ENCODE measurements at regions not wholly inside any gene's neighbourhood (a gene's known extent, or its start where the extent isn't known, plus 50 kb on each side); places are given as distances from the start of the nearest gene placed in this dataset.

DNA sequence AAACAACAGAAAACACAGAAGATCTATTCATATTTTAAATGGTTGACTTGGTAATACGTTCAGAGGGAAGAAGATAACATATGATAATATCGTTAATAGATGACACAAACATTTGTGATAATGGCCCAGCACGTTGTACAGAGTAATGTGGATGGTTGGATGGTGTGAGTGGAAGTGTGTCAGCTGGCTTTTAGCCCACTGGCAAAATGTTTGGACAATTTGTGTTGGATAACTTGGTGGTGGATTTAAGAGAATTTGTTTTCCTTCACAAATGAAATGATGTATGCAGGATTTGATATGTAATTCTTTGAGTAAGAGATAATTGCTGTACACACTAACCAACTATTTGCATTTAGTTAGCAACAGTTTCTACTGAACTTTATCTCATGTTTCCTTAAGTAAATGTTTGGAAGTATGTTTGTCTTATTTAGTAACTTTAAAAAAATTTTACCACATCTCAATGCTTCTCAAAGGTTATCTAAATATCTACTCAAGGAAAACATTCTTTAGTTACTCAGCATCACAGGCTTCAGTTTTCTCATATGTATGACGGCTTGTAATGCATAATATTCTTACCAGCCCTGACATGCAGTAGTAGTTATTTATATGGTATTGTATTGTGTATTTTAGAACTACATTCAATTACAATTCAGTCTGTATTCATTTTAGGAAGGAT, 328.5 kb upstream of the GOLIM4 start:
- in situ Hi-C loops (cut with MboI; ENCODE audit: low sequenced_read_pairs): no loop called here

DNA sequence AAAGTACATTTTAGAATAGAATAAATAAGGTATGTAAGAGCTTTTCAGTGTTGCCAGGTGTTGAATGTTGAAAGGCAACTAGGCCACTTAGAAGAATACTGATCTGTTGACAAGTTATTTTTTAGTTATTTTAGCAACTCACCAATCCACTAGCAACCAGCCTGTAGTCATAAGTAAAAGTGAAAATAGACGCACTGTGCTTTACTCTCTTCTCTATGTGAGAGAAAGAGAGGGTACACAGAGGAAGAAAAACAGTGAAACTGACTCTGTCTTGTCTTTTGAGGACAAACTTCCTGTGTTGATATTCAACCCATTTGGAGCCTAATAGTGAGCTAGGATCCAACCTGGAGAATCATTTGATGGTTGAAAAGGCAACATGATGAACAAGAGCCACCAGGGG, 327.1 kb upstream of the GOLIM4 start:
- in situ Hi-C loops (cut with MboI; ENCODE audit: low sequenced_read_pairs): no loop called here

DNA sequence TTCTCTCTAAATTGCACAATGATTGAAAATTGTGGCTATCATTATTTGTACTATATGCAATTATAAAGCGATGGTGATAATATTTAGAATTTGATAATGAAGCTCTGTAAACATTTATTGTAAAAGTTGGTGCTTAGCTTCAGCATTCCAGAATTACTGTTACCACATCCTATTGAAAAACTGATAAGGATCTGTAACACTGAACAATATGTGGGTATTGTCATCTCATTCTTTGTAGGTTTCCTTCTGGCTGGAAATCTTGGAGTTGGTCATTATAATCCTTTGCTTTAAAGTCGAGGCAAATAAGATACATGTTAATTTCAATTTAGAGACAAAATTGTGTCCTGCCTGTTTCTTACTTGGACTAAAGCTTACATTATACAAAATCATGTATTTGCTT, 323.4 kb upstream of the GOLIM4 start:
- in situ Hi-C loops (cut with MboI; ENCODE audit: low sequenced_read_pairs): no loop called here

DNA sequence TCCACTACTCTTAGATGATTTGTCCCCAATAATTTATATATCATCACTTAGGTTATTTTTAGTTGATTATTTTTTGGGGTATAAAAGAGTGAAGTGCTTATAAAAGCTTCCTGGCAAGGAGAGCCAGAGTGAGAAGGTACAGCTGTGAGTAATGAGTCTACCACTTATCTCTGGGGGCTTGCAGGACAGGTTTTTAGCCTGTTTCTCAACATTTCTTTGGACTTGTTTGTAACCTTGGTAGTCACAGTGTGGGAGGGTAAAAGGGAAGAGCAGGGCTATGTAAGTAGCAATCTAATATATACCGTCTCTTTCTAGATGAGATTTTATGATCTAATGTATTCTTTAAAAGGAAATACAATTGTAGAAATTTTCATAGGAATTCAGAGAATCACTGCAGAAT, 321.3 kb upstream of the GOLIM4 start:
- in situ Hi-C loops (cut with MboI; ENCODE audit: low sequenced_read_pairs): no loop called here

DNA sequence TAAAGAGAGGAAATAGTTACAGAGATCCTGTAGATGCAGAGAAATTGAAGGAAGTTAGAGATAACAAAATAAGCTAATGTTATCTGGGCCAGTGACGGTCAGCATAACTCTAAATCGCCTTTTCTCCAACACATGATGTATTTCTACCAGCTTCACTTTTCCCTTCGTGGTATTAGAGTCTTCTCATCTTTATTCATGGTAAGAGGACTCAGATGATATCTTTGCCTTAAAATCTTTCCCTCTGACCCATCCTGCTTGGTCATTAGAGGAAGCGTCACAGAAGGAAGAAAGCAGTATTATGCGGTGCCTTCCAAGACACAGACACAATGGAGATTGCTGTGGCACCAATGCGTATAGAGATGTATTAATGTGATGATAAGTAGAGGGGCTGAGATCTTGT, 320.7 kb upstream of the GOLIM4 start:
- in situ Hi-C loops (cut with MboI; ENCODE audit: low sequenced_read_pairs): no loop called here

DNA sequence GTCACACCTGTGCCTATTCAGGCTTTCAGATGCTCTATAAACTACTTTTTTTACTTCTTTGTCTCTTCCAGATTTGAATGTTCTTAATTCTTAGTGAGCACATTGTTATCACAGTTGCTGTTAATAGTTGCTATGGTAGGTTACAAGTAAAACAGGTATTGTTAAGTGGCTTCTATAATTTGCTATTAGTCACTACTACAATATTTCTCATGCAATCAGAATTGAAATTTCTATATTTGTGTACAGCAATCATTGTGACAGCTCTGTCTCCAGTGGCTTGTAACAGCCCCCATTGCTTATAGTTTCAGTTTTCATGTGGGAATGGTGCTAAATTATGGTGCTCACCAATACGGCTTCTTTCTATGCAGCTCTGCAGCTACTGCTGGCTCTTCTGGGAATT, 318.4 kb upstream of the GOLIM4 start:
- in situ Hi-C loops (cut with MboI; ENCODE audit: low sequenced_read_pairs): no loop called here

DNA sequence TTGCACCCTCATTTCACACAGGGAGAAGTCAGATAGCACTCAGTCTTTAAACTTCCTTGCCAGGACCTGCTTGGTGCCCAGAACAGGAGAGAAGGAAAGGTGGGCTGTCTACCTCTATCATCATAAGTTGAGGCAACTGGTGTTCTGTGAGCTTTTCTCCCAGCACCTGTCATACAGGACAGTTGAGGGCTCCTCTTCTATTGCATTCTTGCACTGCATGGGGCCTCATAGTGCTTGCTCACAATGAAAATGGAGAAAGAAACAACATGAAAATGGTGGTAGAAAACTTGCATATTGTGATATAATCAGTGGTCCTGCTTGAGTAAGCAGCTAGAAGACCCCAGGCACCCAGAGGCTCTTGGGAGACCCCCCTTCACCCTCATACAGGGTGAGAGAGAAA, 311.7 kb upstream of the GOLIM4 start:
- in situ Hi-C loops (cut with MboI; ENCODE audit: low sequenced_read_pairs): no loop called here

DNA sequence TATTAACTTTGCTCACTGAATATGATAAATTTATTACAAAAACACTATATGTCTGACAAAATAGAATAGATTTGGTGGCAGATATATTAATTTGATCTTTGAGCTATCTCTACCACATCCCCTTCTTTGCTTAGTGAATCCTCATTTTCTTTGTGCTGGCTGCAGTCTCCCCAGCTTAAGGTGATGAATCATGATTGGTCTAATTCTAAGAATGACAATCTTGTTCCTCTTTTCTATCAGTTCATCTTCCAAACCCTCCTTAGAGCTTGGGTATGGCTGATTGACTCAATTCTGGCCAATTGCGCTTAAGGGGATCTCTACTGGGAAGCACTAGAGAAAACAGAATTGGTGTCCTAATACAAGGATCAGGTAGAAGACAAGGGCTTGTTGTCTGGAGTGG, 309.6 kb upstream of the GOLIM4 start:
- in situ Hi-C loops (cut with MboI; ENCODE audit: low sequenced_read_pairs): no loop called here

DNA sequence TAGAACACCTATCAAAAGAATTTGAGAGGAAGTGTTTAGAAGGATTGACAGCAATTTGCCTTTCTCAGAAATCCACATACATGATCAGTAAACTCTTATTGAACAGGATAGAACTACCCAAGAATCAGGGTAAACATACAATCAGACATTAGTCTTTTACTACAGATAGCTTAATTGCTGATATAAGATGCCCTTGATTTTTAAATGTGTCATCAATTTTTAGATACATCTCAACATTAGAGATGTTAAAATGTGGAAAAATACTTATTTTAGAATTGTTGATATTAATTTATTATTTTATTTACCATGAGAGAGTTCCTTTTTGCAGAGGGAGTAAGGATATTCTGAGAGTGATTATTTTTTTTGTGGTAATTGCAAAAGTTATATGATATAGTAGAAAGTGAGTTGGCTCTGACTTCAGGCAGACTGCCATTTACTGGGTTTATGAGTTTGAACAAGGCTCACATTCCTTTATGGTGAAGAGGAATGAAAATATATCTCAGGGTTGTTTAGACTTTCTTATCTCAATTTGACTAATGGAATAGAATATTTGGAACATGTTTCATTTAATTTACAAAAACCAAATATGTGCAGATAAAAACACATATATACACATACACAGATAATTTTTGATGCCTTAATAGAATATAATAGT, 302.8 kb upstream of the GOLIM4 start:
- in situ Hi-C loops (cut with MboI; ENCODE audit: low sequenced_read_pairs): no loop called here

DNA sequence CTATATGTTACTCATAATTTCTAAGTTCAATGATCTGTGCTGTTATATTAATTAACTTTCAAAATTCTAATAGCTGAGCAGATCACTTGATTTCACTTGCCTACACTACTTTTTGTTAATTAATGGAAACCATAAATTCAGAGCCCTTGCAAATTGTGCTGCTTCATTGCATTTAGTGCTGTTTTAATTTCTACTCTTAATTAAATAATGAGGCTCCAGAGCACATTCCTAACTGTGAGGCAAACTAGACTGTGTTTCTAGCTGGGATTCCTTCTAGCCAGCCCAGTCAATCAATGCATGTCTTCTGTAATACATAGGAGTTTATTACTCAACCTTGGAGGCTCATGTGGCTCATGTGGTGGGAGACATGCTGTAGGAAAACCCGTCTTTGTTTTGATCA, 301.1 kb upstream of the GOLIM4 start:
- in situ Hi-C loops (cut with MboI; ENCODE audit: low sequenced_read_pairs): no loop called here

DNA sequence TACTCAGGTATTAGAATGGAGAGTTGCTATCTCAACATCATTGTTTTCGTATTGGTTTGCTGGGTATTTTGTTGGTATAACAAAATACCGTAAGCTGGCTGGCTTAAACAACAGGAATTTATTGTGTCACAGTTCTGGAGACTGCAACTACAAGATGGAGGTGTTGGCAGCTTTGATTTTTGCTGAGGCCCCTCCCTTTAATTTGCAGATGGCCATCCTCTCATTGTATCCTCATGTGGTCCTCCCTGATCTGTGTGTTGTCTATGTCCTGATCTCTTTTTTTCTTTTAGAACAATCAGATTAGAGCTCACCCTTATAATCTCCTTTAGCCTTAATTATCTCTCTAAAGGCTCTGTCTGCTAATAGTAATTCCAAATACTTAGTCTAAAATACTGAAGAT, 299.8 kb upstream of the GOLIM4 start:
- in situ Hi-C loops (cut with MboI; ENCODE audit: low sequenced_read_pairs): no loop called here

DNA sequence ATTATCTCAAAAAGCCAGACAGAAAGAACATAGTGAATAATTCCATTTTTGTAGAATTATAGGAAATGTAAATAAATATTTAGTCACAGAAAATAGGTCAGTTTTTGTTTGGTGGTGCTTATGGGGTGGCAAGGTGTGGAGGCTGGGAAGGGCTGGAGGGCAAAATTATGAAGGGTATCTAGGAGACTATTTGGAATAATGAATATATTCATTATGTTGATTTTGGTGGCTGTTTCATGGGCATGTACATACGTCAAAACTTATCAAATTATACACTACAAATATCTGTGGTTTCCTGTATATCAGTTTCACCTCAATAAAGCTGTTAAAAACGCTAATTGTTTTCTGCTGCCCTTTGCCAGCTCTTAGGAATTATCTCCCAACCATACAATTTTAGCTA, 298.7 kb upstream of the GOLIM4 start:
- in situ Hi-C loops (cut with MboI; ENCODE audit: low sequenced_read_pairs): no loop called here

DNA sequence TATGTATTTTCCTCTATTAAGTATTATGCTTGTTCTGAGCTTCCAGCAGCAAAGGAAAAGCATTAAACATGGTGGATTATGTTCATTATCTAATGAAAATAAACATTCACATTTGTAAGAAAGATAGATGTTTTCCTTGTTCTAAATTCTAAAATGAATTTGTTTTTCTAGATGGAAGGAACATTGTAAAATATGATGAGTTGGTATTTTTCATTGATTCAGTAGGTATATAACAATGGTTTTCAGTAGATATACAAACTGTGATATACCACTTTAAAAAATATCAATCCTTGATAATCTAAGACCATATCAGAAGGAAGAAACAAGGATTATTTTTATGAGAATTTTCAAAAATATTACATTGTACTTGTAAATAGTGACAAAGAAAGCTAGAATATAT, 290.6 kb upstream of the GOLIM4 start:
- in situ Hi-C loops (cut with MboI; ENCODE audit: low sequenced_read_pairs): no loop called here

DNA sequence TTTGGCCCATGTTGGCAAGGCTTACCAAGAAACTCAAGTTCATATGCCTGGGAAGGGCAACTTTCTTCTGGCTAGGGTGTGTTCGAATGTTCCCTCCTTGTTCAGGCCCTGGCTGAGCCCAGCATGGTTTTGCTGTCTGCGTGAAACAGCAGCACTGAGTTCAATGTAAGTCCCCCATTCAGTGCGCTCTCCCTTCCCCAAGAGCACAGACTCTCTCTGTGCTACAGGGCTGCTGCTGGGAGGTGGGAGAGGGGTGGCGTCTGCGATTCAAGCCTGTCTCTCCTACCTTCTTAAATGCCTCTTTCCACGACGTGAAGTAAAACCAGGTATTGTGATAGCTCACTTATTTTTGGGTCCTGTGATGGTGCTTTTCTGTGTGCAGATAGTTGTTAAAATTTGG, 289.3 kb upstream of the GOLIM4 start:
- in situ Hi-C loops (cut with MboI; ENCODE audit: low sequenced_read_pairs): no loop called here

DNA sequence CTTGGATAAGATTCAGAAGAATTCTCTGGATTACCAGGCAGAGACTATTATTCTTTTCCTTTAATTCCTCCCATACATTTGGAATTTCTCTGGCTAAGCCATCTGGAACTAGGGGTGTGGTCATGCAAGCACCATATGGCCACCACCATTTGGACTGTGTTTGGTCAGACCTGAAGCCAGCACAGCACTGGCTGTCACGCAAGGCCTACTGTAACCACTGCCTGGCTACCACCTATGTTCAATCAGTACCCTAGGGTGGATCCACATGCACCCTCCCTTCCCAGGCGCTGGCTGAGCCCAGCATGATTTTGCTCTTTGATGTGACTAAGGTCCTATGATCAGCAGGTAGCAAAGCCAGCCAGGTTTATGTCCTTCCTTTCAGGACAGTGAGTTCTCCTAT, 287.8 kb upstream of the GOLIM4 start:
- in situ Hi-C loops (cut with MboI; ENCODE audit: low sequenced_read_pairs): no loop called here

DNA sequence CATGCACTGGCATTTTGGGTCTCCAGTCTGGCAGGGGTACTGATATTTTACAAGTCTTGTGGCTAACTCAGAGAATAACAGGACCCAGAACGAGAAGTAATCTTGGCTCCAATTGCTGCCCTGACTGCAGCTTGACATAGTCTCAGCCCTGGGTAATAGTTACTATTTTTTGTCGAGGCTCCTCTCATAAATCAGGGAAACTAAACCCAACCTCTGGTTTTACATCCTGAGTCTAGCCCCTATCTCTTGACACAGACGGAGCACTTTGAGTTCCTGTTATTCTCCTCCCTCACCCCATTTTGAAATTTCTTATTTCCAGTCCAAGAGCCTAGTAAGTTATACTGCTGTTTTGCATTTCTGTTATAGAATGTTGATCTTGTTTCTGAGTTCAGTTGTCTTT, 276.1 kb upstream of the GOLIM4 start:
- in situ Hi-C loops (cut with MboI; ENCODE audit: low sequenced_read_pairs): no loop called here

DNA sequence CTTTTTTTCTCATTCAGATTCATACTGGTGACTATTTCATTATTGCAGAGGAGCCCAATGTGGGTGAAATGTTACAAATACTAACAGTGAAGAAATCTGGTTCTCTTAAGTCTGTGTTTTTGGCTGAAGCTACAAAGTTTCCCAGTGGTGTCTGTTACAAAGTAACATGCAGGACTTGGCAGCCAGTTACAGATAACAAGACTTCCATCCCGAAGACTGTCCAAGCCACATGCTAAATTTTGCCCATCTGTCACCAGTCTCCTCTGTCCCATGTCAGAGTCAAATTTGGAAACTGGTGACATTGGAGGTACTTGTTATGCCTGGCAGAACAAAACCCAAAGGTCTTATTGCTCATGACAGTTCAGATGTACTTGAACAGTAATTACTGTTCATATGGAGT, 269.2 kb upstream of the GOLIM4 start:
- in situ Hi-C loops (cut with MboI; ENCODE audit: low sequenced_read_pairs): no loop called here

DNA sequence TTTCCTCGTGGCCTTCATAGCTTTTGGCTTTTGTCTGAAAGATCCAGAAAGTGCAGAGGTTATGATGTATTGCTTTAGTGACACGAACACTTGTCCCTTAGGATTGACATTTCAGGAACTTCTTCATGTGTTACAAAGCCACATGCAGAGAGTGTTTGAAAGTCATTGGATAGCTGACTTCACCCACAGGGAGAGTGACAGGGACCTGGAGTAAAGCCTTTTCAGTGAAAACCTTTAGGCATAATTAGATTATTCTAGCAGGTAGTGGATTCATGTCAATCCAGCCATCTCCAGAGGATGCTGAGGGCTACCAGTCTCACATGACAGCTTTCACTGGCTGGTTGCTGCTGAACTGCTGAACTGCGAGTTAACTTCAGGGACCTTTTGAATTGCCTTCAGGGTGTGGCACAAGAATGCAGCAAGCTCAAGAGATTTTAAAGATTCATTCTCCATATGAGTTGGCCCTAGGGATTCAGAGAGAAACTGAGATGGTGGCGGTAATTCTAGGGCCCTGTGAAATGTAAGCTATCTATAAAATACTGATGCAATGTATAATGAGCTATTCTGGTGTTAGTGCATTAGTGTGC, 267.0 kb upstream of the GOLIM4 start:
- in situ Hi-C loops (cut with MboI; ENCODE audit: low sequenced_read_pairs): no loop called here

DNA sequence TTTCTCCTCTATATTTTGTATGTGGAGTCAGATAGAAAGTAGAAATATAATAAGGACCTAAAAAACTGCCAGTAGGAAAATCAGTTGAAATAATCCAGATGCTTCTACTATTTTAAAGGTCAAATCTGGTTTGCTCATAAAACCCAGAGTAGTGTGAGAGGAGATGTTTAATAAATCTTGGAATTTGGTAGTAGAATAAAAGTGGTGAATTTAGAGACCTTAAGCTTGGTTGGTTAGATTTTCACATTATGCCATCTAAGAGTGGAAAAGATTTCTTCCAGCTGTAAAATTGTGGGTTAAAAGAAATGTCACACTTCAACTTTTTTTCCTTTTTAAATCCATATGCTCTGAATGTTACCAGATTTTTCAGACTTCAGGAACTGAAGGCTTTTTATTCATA, 266.4 kb upstream of the GOLIM4 start:
- in situ Hi-C loops (cut with MboI; ENCODE audit: low sequenced_read_pairs): no loop called here

DNA sequence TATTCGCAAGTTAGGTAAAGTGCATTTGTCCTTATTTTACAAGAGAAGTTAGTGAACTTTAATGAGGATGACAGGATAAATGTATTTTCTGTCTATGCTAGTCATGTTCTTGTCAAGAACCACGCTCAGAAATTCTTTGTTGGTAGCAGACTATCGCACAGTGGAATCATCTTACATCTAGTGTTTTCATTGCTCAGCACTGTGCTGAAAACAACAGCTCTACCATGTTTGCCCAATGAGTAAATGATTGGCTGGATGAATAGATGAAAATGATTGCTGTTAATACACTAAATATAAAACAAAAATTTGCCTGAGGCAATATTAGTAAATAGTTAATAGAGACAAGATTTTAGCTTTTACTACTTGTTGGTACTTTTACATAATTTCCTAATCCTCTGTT, 265.3 kb upstream of the GOLIM4 start:
- in situ Hi-C loops (cut with MboI; ENCODE audit: low sequenced_read_pairs): no loop called here

DNA sequence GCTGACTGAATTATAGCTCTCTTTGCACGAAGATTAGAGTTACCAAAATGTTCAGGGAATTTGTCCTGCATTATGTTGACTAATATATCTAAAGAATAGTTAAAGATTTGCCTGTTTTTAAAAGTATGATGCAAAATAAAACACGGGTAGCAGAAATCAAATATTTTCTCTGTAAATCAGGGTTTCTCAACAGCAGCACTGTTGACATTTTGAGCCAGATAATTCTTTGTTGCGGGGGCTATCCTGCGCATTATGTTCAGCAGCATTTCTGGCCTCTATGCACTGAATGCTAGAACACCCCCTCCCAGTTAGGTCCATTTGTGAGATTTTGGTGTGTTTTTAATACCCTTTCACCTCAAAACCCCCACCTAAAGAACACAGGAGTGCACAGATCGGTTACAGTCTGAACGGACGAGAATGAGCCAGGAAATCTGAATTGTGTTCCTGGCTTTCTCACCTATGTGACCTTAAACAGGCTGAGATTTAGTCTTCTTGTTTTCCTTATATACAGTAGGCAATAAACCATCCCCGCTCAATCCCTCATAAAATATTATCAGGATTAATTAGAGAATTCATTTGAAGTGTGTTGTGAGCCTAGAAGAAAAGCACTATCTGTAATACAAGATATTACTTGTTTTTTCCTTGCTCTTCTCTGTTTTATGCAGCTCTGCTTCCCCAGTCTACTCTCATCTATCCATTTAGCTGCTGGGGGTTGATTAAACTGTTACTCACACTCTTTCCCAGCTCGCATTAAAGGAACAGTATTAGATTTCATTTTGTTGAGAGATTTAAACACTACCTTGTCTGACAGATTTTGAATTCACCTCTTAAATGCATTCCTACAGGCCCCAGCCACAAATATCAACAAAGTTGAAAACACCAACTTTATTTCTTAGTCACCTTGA, 247.5 kb upstream of the GOLIM4 start:
- in situ Hi-C loops (cut with MboI; ENCODE audit: low sequenced_read_pairs): no loop called here

Data from HL-60/S4 (cell line).